Fibroblast of mammary gland (primary cell): ENCODE measurements at regions not wholly inside any gene's neighbourhood (a gene's known extent, or its start where the extent isn't known, plus 50 kb on each side); places are given as distances from the start of the nearest gene placed in this dataset.
"Not testable (repeated sequence)": the region's sequence is repeated elsewhere in the genome, so short reads cannot be mapped to it uniquely, and the experiment has no call there.

ENCODE experiments used
- DNase-seq: peaks from one replicate; pipeline ENCODE4 v3.0.0-alpha.2; 2010; ENCODE audit warnings: low read depth
- H3K4me3 ChIP-seq: 2 replicates; pipeline ENCODE4 v1.5.1; 2011; ENCODE audit warnings: low read depth, mild to moderate bottlenecking, low read length, moderate library complexity; ENCODE audit not compliant: control insufficient read depth
- TF ChIP-seq, protein P1 (sequence below): conservative IDR thresholded peaks from 2 replicates; pipeline ENCODE4 v1.5.1; 2011; ENCODE audit warnings: low read depth, low read length, inconsistent platforms; ENCODE audit not compliant: control insufficient read depth, insufficient read depth

DNA sequence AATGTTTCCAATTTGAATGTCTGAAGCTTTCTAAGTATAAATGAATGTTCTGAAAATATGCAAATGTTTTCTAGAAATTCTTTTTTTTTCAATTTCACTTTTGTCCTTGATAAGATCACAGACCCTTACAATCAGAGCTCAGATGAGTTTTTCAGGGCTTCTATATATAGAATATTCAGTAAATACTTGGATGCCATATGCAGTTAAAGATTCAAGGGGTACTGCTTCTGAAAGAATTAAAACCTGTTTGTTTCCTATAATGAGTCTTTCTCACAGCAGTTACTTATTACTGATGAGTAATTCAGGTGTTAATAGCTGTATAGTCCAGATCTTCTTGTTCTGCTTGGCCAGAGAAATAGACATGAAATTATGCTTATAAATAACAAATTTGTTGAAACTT, 812.6 kb downstream of the ZPLD1 start:
- no peak overlapping the region for H3K4me3 ChIP-seq
- no peak for DNase-seq
- TF ChIP-seq, protein P1, sequence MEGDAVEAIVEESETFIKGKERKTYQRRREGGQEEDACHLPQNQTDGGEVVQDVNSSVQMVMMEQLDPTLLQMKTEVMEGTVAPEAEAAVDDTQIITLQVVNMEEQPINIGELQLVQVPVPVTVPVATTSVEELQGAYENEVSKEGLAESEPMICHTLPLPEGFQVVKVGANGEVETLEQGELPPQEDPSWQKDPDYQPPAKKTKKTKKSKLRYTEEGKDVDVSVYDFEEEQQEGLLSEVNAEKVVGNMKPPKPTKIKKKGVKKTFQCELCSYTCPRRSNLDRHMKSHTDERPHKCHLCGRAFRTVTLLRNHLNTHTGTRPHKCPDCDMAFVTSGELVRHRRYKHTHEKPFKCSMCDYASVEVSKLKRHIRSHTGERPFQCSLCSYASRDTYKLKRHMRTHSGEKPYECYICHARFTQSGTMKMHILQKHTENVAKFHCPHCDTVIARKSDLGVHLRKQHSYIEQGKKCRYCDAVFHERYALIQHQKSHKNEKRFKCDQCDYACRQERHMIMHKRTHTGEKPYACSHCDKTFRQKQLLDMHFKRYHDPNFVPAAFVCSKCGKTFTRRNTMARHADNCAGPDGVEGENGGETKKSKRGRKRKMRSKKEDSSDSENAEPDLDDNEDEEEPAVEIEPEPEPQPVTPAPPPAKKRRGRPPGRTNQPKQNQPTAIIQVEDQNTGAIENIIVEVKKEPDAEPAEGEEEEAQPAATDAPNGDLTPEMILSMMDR: no peak

DNA sequence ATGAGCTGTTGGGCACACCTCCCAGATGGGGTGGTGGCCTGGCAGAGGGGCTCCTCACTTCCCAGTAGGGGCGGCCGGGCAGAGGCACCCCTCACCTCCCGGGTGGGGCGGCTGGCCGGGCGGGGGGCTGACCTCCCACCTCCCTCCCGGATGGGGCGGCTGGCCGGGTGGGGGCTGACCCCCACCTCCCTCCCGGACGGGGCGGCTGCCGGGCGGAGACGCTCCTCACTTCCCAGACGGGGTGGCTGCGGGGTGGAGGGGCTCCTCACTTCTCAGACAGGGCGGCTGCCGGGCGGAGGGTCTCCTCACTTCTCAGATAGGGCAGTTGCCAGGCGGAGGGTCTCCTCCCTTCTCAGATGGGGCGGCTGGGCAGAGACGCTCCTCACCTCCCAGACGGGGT, 820.0 kb downstream of the ZPLD1 start:
- not testable (repeated sequence) for DNase-seq, H3K4me3 ChIP-seq

DNA sequence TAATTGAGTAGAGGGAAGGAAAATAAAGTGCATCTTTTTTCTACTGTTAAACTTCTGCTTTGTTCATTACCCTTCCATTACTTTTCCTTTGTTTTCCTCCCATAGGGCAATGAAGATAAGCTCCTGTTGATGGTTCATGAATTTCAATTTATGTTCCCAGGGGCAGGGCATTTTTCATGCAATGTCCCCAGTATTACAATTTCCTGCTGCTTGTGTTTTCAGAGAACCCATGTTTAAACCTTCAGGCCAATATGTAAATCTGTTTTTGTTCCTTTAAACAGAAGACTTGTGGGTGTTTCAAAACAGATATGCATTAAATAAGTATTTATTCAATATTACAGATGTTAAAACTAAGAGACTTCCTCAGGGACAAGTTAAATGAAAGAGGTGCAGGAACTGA, 834.5 kb downstream of the ZPLD1 start:
- H3K4me3 ChIP-seq: no peak overlapping the region
- DNase-seq: no peak
- TF ChIP-seq, protein P1: no peak

DNA sequence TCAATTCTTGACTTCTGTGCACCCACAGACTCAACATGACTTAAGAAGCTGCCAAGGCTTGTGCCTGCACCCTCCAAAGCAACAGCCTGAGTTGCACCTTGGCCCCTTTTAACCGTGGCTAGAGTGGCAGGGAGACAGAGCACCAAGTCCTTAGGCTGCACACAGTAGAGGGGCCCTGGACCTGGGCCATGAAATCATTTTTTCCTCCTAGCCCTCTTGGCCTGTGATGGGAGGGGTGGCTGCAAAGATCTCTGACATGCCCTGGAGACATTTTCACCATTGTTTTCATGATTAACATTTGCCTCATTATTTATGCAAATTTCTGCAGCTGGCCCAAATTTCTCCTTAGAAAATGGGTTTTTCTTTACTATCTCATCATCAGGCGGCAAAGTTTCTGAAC, 836.8 kb downstream of the ZPLD1 start:
- no peak overlapping the region for H3K4me3 ChIP-seq
- DNase-seq: no peak
- TF ChIP-seq, protein P1: no peak

- peak; percentile 0 for DNase-seq
- H3K4me3 ChIP-seq: no peak overlapping the region
- TF ChIP-seq, protein P1: peak; percentile 21
These were observed 861.3 kb downstream of the ZPLD1 start for GRCh38 chr3:103295974-103296570.

- not testable (repeated sequence) for H3K4me3 ChIP-seq, DNase-seq
These were observed 862.7 kb downstream of the ZPLD1 start for GRCh38 chr3:103297502-103297901.

GRCh38 chr3:103306104-103306503, 871.3 kb downstream of the ZPLD1 start:
- H3K4me3 ChIP-seq: no peak overlapping the region
- DNase-seq: no peak
- TF ChIP-seq, protein P1: no peak

DNA sequence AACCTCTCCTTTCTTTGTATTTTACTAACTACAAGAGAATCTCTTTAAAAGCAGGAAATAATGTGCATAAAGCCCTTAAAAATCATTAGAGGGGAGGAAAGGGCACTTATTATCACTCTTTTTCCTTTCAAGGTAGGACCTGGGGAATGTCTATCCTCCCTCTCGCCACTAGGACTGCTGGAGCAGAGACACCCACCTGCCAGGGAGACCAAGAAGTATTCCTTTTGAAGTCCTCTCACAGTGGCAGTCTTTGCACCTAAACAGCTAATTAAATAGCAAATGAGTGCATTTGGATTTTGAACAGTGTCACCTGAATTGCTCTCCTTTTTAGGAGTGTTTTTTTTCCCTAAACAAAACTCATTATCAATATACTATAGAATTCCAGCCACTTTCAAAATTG, 874.1 kb downstream of the ZPLD1 start:
- H3K4me3 ChIP-seq: no peak overlapping the region
- TF ChIP-seq, protein P1: no peak
- no peak for DNase-seq
